Epidermal melanocyte (primary cell): ENCODE measurements at regions not wholly inside any gene's neighbourhood (a gene's known extent, or its start where the extent isn't known, plus 50 kb on each side); places are given as distances from the start of the nearest gene placed in this dataset.
"Not testable (repeated sequence)": the region's sequence is repeated elsewhere in the genome, so short reads cannot be mapped to it uniquely, and the experiment has no call there.

Experiments used
- DNase-seq: peaks from one replicate; pipeline ENCODE4 v3.0.0; 2011; ENCODE audit warnings: low spot score; ENCODE audit not compliant: insufficient read length

GRCh38 chr11:71333473-71333872, 81.1 kb upstream of the SHANK2 start:
- no peak for DNase-seq

- no peak for DNase-seq
These were observed 80.1 kb upstream of the SHANK2 start for GRCh38 chr11:71332447-71332846.

- DNase-seq = no peak
These were observed 79.7 kb upstream of the SHANK2 start for GRCh38 chr11:71332046-71332445.

- DNase-seq = no peak
These were observed 79.3 kb upstream of the SHANK2 start for GRCh38 chr11:71331631-71332030.

GRCh38 chr11:71330996-71331395, 78.6 kb upstream of the SHANK2 start:
- no peak for DNase-seq

- DNase-seq = no peak
These were observed 78.0 kb upstream of the SHANK2 start for GRCh38 chr11:71330349-71330748.

- DNase-seq = no peak
These were observed 77.4 kb upstream of the SHANK2 start for GRCh38 chr11:71329786-71330185.

GRCh38 chr11:71329165-71329510, 76.8 kb upstream of the SHANK2 start:
- no peak for DNase-seq

GRCh38 chr11:71327156-71328085, 75.0 kb upstream of the SHANK2 start:
- DNase-seq = no peak

GRCh38 chr11:71326328-71326940, 74.1 kb upstream of the SHANK2 start:
- DNase-seq = no peak

GRCh38 chr11:71325418-71326327, 73.3 kb upstream of the SHANK2 start:
- no peak for DNase-seq

GRCh38 chr11:71324788-71325417, 72.5 kb upstream of the SHANK2 start:
- DNase-seq = no peak

- DNase-seq = no peak
These were observed 71.6 kb upstream of the SHANK2 start for GRCh38 chr11:71323876-71324526.

- DNase-seq = no peak
These were observed 70.6 kb upstream of the SHANK2 start for GRCh38 chr11:71322861-71323582.

GRCh38 chr11:71322192-71322735, 69.9 kb upstream of the SHANK2 start:
- DNase-seq = no peak

GRCh38 chr11:71321433-71322191, 69.2 kb upstream of the SHANK2 start:
- no peak for DNase-seq

- no peak for DNase-seq
These were observed 64.3 kb upstream of the SHANK2 start for GRCh38 chr11:71316701-71317100.

- DNase-seq = not testable (repeated sequence)
These were observed 60.2 kb upstream of the SHANK2 start for GRCh38 chr11:71312616-71313015.

- no peak for DNase-seq
These were observed 59.6 kb upstream of the SHANK2 start for GRCh38 chr11:71311928-71312510.
